AG08395 (cell line): ENCODE measurements at regions not wholly inside any gene's neighbourhood (a gene's known extent, or its start where the extent isn't known, plus 50 kb on each side); places are given as distances from the start of the nearest gene placed in this dataset.
"Not testable (repeated sequence)": the region's sequence is repeated elsewhere in the genome, so short reads cannot be mapped to it uniquely, and the experiment has no call there.

ENCODE experiments used
- DNase-seq: peaks from one replicate; pipeline ENCODE4 v3.0.0; 2012; ENCODE audit warnings: mixed read lengths, low spot score

DNA sequence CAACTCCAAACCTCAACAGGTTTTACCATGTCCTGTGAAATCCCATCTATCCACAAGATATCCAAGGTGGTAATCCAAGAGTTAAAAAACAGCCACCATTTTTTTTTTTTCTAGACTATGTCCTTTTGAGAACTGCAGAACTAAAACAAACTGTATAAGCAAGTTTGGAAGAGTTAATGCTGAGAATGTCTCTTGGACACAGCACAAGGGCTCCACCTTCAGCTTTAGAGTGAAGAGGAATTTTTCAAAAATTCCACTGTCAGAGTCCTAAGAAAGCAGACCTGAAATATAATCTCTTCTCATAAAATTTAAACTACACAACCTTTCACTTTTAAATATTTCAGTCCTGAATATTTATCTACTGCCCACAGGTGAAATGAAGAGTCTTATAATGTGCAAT is 167.8 kb upstream of the CCNG1 start:
- DNase-seq: no peak

DNA sequence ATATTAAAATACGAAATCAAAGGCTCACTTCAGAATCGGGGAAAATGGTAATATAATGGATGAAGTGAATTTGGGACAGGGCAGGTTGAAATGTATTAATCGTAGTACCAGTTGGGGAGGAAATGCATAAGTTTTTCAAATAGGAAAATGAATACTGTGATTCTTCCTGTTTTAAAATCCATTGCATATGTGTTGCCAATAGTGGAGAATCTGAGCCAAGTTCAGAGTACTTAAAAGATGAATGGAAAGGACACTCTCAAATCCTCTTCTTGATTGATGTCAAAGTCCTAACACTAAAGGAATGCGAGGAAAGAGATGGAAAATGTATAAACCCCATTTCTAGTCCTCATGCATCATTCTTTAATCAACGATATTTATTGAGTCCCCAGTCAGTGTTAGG is 160.9 kb upstream of the CCNG1 start:
- no peak for DNase-seq

- DNase-seq: not testable (repeated sequence)
Measured at GRCh38 chr5:163280897-163281296, 156.5 kb upstream of the CCNG1 start.

- no peak for DNase-seq
Measured at GRCh38 chr5:163281512-163281911, 155.9 kb upstream of the CCNG1 start.

DNA sequence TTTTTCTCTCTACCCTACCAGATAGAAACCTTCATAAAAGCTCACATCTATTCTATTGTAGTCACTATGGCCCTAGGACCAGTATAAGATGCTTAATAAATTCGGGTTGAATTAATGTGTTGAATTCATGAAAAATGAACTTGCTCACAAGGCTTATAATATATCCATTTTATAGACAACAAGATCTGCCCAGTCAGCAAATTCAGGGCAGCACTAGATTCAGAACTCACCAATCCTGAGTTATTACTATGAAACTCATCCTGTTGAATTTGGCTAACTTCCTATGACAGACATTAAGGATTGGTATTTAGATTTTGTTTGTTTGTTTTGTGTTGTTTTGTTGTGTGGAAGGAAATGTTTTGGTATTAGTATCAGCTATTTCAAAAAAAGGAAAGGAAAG is 143.6 kb upstream of the CCNG1 start:
- DNase-seq: no peak

GRCh38 chr5:163303718-163304117 is 133.7 kb upstream of the CCNG1 start:
- DNase-seq: no peak

- no peak for DNase-seq
Measured at GRCh38 chr5:163305655-163306054, 131.7 kb upstream of the CCNG1 start.

DNA sequence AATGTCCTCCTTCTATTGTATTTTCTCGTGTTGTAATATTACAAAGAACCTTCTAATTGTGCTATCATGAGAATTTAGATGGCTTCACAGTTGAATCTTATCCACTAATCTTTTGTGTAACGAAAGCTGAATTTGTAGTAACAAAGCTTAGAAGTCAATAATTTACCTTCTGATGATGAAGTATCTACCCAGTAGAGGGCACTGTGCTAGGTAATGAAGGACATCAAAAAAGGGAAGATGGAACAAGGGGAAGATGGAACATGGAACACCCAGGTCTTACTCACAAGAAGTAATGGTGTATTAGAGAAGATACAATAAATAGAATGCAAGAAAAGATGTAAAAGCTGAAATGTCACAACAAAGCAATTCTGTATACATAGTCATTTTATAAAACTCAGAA is 131.0 kb upstream of the CCNG1 start:
- DNase-seq: no peak

DNA sequence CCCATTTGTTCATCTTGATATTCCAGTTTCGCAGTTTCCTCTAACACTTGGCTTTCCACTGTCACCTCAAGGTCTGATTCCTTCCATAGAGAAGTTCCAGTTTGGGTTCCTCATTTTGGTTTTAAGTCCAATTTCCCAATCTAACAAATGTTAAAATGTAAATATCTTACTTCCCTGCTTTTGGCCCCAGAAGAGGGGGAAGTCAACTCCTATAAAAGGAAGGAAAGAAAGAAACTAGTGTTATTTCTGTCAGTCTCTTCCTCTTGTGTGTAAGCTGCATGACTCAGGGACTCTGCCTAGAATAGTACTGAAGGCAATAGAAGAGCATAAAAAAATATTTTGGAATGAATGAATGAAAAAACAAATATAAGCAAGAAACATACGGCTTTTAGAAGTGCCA is 127.5 kb upstream of the CCNG1 start:
- DNase-seq: no peak

DNA sequence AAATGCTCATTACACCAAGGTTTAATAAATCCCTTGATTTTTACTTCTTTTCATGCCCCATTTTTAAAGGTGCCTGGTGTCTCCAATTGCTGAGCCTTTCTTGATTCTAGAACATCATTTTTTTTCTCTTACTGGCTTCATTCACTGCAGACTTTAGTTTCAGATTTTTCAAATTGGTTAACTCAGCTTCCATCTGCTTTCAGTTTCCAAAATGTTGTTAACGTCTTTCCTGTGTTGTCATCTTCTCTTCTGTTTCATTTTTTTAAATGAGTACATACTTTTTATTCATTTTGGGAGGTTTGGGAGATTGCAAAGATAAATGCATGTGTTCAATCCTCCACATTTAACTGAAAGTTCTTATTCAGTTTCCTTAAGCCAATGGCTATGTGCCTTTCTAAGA is 126.4 kb upstream of the CCNG1 start:
- no peak for DNase-seq

DNA sequence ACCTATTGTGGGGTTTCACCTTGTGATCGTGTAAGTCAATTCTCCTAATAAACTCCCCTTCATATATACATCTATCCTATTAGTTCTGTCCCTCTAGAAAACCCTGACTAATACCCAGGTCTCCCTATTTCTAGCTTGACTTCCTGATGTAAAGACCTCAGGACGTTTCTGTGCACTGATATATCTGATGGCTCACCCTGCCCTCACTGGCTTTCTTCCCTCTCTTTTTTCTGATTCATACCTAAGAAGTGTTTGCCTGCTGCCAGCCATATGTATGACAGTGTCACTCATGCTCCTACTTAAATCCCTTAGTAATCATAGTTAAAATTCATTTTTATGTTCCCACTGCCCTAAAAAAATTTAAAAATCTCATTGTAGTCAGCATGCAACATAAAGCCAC is 124.8 kb upstream of the CCNG1 start:
- no peak for DNase-seq

- not testable (repeated sequence) for DNase-seq
Measured at GRCh38 chr5:163313049-163313448, 124.3 kb upstream of the CCNG1 start.

- DNase-seq: not testable (repeated sequence)
Measured at GRCh38 chr5:163316374-163316773, 121.0 kb upstream of the CCNG1 start.

GRCh38 chr5:163318707-163319106 is 118.7 kb upstream of the CCNG1 start:
- no peak for DNase-seq

DNA sequence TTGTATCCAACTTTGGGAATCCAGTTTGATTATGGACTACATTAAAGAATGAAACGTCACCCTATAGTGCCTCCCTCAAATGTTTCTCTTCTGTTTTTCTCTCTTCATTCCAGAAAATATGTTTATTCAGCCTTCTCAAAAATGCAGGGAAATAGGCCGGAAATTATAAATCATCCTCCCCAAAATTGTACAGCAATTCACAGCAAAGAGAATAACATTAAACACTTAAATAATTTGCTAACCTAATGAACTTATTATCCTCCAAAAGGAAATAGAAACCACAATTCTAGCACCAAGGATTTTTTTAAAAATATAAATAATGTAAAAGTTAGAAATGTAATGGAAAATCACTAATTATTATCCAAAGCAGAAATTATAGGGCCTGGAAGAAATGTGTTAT is 115.9 kb upstream of the CCNG1 start:
- DNase-seq: no peak

GRCh38 chr5:163330723-163331668 is 106.4 kb upstream of the CCNG1 start:
- DNase-seq: no peak

- DNase-seq: not testable (repeated sequence)
Measured at GRCh38 chr5:163336074-163336473, 101.3 kb upstream of the CCNG1 start.

GRCh38 chr5:163339148-163339547 is 98.2 kb upstream of the CCNG1 start:
- DNase-seq: no peak

GRCh38 chr5:163340378-163340777 is 97.0 kb upstream of the CCNG1 start:
- DNase-seq: not testable (repeated sequence)

DNA sequence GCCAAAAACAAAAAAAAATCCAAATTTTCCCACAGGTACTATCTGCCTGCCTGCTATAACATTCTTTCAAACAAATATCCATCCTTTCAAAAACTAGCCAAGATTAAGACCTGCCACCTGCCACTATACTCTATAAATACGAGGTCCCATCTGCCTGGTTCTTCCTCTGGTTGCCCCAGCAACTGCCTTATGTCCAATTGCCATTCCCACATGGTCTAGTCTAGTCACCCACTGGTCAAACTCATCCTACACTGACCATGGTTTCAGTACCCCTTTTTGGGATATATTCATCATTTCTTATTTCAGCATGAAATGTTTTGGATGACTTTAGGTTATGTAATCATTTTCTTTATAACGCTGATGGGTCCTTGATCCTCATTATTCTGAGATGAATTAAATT is 95.1 kb upstream of the CCNG1 start:
- no peak for DNase-seq

- DNase-seq: no peak
Measured at GRCh38 chr5:163345216-163345615, 92.2 kb upstream of the CCNG1 start.

GRCh38 chr5:163347671-163348070 is 89.7 kb upstream of the CCNG1 start:
- DNase-seq: peak; percentile 60

GRCh38 chr5:163350083-163350482 is 87.3 kb upstream of the CCNG1 start:
- no peak for DNase-seq

GRCh38 chr5:163352531-163352930 is 84.9 kb upstream of the CCNG1 start:
- DNase-seq: no peak
